ENCODE measurements at regions not wholly inside any gene's neighbourhood (a gene's known extent, or its start where the extent isn't known, plus 50 kb on each side); places are given as distances from the start of the nearest gene placed in this dataset.

DNA sequence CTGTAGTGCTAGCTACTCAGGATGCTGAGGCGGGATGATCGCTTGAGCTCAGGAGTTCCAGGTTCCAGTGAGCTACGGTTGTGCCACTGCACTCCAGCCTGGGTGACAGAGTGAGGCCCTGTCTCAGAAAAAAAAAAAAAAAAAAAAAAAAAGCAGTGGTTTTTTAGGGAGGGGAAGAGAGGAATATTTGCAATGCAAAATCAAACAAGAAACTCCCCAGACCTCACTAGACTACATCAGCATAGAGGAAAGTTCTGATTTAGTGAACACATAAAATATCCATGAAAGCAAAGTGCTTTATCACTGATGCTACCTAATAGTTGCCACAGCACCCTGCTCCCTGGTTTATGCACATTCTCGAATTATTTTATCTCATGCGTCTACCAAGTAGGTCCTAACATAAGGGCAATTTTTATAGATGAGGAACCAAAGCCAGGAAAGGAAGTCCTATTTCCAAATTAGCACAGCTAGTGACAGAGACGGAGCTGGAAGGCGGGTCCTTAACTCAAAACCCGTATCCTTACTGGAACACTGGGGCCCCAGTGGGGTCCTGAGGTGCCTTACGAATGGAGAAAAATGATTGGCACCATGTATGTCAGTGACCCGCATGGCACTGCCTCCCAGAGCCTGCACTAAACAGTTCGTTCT is 50.7 kb upstream of the GPR157 start:
- FAIRE-seq (peak; percentile 28), DNase-seq (ENCODE audit: insufficient read length, low spot score) (no peak)
- no peak for TF ChIP-seq PAX5 (IDR thresholded peaks at IDR 0.05; ENCODE audit: insufficient read depth, low read length, severe bottlenecking)
- TF ChIP-seq POLR2A (IDR thresholded peaks at IDR 0.05; ENCODE audit: low read depth, low read length), result no peak
- no peak for TF ChIP-seq TAF1 (IDR thresholded peaks at IDR 0.05; ENCODE audit: low read depth, low read length)
- TF ChIP-seq POLR2AphosphoS5 (IDR thresholded peaks at IDR 0.05; ENCODE audit: low read depth, low read length), result no peak
- TF ChIP-seq SPI1 (IDR thresholded peaks at IDR 0.05; ENCODE audit: low read depth, low read length), result no peak
- no peak for TF ChIP-seq POU2F2 (IDR thresholded peaks at IDR 0.05; ENCODE audit: low read depth, low read length)

DNA sequence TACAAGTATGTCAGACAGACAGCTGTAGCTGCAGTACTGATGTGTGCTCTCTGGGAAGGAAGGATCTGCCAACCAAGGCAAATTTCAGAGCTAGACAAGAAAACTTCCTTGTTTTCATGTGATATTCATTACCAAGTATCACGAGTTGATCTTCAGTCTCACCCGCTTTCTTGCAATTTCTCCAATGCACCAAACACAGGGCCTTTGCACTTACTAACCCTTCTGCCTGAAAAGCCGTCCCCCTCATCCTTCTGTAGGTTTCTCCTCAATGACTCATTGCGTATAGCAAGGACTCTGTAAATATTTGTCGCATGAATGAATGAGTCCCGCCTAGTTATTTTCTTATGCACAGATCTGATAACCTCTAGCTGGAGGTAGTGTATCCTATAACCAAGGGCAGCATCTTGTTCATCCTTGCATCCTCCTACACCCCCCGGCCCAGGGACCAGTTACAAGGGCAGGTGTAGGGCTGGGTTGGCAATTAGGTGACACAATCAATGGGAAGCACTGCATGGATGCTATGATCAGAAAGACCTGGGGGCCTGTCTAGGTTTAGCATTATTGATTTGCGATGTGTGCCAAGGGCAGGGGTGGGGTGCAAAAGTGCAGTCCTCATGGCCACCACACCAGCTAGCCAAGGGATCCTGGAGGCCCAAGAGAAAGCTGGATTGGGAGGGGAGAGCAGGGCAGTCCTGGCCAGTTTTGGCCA is 51.4 kb upstream of the GPR157 start:
- DNase-seq (ENCODE audit: insufficient read length, low spot score), result no peak
- TF ChIP-seq POLR2AphosphoS5 (IDR thresholded peaks at IDR 0.05; ENCODE audit: low read depth, low read length), result peak; percentile 26; the same call in 1 of the 2 replicates
- TF ChIP-seq POLR2A (IDR thresholded peaks at IDR 0.05; ENCODE audit: low read depth, low read length), result no peak
- peak; percentile 28 for FAIRE-seq

DNA sequence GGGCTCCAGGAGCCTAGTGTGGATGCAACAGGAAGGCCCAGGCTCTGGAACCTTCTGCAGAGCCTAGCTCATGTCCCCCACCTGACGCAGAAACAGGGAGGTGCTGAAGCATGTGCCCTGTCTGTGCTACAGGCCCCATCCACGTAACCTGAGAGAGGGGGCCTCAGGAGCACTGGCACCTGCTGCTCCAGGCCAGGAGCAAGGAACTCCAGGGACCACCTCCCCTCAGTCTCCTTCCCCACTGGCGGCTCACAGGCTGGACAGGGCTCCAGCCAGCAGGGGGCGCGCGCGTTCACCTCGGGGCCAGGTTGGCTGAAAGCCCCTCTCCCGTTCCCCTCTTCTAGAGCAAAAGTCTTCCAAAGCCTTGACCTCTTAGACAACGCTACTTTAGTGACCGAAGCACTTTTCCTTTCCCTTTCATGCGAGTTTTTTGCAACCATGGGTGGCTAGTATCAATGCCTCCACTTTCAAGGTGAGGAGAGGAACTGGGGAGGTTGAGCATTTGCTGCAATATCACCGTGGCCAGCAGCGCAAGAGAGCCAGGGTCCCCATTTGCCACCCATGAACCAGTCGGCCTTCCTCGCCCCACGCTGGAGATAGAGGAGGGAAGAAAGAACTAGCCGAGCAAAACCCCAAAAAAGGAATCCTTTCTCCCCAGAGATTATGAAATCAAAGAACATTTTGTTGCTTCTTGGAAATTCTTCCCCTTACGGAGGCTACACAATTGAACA is 52.4 kb upstream of the GPR157 start:
- FAIRE-seq (peak; percentile 88), DNase-seq (ENCODE audit: insufficient read length, low spot score) (peak; percentile 74)
- peak; percentile 22; the same call in 1 of the 2 replicates for TF ChIP-seq POU2F2 (IDR thresholded peaks at IDR 0.05; ENCODE audit: low read depth, low read length)
- TF ChIP-seq PAX5 (IDR thresholded peaks at IDR 0.05; ENCODE audit: insufficient read depth, low read length, severe bottlenecking), result no peak
- TF ChIP-seq SPI1 (IDR thresholded peaks at IDR 0.05; ENCODE audit: low read depth, low read length), result peak; percentile 78
- no peak for TF ChIP-seq POLR2A (IDR thresholded peaks at IDR 0.05; ENCODE audit: low read depth, low read length)
- TF ChIP-seq TAF1 (IDR thresholded peaks at IDR 0.05; ENCODE audit: low read depth, low read length), result no peak
- no peak for TF ChIP-seq POLR2AphosphoS5 (IDR thresholded peaks at IDR 0.05; ENCODE audit: low read depth, low read length)

DNA sequence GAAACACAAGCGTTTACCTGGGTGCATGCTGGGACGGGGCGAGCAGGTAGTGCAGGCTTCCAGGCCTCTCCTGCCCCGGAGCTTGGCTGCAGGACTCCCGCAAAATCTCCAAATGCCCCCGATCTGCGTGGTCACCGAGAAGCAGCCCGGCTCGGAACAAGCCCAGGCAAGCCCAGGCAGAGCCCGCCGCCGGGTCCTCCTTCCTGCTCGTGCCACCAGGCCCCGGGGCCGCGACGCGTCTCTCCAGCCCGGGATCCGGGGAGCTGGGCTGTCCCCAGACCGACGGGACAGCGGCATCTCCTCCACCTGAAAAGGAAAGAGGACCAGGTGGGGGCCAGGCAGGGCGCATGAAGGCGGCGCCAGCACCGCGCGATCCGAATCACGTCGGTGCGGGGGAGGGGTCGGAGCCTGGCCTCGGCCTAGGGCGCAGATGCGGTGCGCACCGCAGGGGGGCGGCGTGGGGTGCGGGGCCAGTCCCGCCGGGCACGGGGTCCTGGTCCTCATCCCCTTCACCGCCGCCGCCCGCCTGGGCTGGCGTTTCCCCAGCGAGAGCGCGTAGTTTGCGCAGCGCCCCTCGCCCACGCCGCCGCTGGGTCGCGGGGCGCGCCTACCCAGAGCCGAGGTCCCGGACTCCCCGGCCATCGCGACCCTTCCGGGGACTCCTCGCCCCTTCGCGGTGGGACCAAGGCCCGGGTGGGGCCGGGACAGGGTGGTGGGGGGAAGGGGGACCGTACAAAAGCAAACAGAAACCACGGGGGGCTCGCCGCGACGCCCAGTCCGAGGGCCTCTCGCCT is 52.4 kb upstream of the H6PD start:
- TF ChIP-seq PAX5 (IDR thresholded peaks at IDR 0.05; ENCODE audit: insufficient read depth, low read length, severe bottlenecking) (no peak), POU2F2 (IDR thresholded peaks at IDR 0.05; ENCODE audit: low read depth, low read length) (no peak), POLR2AphosphoS5 (IDR thresholded peaks at IDR 0.05; ENCODE audit: low read depth, low read length) (no peak; the same call in 1 of the 2 replicates), SPI1 (IDR thresholded peaks at IDR 0.05; ENCODE audit: low read depth, low read length) (no peak), POLR2A (IDR thresholded peaks at IDR 0.05; ENCODE audit: low read depth, low read length) (peak; percentile 49; the same call in 1 of the 2 replicates), TAF1 (IDR thresholded peaks at IDR 0.05; ENCODE audit: low read depth, low read length) (peak; percentile 9; the same call in 1 of the 2 replicates)
- DNase-seq (ENCODE audit: insufficient read length, low spot score), result peak; percentile 61
- FAIRE-seq, result peak; percentile 83

DNA sequence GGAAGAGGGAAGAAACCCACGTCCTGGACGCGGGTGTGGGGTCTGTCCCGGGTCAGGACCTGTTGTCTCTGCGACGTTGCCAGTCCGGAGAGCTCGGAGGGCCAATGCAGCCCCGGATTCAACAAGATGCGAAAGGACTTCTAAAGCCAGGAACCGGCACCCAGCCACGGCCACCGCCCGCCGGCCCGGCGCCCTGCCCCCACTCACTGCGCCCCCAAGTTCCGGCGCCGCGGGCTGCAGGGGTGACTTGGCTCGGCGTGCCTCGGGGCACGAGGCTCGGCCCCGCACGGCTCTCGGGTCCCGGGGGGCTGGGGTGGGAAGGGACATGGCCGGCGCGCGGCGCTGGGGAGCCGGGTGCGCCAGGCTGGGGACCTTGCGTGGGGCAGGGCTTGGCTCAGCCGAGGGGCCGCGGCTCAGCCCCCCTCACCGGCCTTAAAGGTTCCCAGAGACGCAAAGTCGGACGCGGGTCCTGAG is 51.8 kb upstream of the H6PD start:
- DNase-seq (ENCODE audit: insufficient read length, low spot score) (no peak), FAIRE-seq (peak; percentile 31)
- no peak for TF ChIP-seq POU2F2 (IDR thresholded peaks at IDR 0.05; ENCODE audit: low read depth, low read length)
- TF ChIP-seq PAX5 (IDR thresholded peaks at IDR 0.05; ENCODE audit: insufficient read depth, low read length, severe bottlenecking), result no peak

DNA sequence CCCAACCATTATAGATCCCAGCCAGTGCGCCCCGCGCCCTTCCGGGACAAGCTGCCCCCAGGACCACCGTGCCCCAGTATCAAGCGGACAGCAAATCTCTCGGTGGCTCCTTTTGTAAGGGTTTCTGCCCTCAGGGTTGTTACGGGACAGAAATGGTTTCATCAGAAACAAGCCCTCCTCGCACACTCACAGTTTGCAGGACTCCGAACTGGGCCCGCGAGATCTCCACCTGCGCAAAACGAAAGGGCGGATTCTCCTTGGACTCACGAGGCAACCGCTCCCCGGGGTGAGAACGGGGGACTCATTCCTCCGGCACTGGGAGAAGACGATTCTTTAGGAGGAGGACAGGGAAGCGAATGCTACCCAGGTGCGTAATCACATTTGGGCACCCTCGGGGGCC is 51.1 kb upstream of the H6PD start:
- DNase-seq (ENCODE audit: insufficient read length, low spot score) (no peak), FAIRE-seq (no peak)
- no peak for TF ChIP-seq TAF1 (IDR thresholded peaks at IDR 0.05; ENCODE audit: low read depth, low read length)
- no peak for TF ChIP-seq POU2F2 (IDR thresholded peaks at IDR 0.05; ENCODE audit: low read depth, low read length)
- TF ChIP-seq SPI1 (IDR thresholded peaks at IDR 0.05; ENCODE audit: low read depth, low read length), result no peak
- no peak for TF ChIP-seq POLR2AphosphoS5 (IDR thresholded peaks at IDR 0.05; ENCODE audit: low read depth, low read length)
- TF ChIP-seq PAX5 (IDR thresholded peaks at IDR 0.05; ENCODE audit: insufficient read depth, low read length, severe bottlenecking), result no peak
- no peak for TF ChIP-seq POLR2A (IDR thresholded peaks at IDR 0.05; ENCODE audit: low read depth, low read length)

DNA sequence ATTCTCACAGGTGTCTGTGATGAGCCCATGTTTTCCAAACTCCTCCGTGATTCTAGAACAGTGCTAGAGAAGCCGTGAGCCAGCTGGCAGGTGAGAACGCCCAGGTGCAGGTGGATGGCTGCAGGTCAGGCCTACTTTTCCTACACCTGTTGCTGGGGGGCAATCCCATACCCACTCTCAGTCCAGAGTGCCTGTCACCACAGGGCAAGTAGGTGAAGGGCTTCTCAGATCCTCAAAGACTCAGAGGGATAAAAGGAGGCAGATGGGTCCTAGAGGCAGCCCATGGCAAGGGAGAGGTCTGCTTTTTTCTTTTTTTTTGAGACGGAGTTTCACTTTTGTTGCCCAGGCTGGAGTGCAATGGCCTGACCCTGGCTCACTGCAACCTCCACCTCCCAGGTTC is 50.7 kb upstream of the H6PD start:
- TF ChIP-seq TAF1 (IDR thresholded peaks at IDR 0.05; ENCODE audit: low read depth, low read length), result no peak
- no peak for TF ChIP-seq POLR2A (IDR thresholded peaks at IDR 0.05; ENCODE audit: low read depth, low read length)
- no peak for TF ChIP-seq POU2F2 (IDR thresholded peaks at IDR 0.05; ENCODE audit: low read depth, low read length)
- TF ChIP-seq SPI1 (IDR thresholded peaks at IDR 0.05; ENCODE audit: low read depth, low read length), result 0 out of 2 replicates have a peak, but pooled peaks have one; percentile 10
- no peak for TF ChIP-seq POLR2AphosphoS5 (IDR thresholded peaks at IDR 0.05; ENCODE audit: low read depth, low read length)
- FAIRE-seq (no peak), DNase-seq (ENCODE audit: insufficient read length, low spot score) (no peak)

DNA sequence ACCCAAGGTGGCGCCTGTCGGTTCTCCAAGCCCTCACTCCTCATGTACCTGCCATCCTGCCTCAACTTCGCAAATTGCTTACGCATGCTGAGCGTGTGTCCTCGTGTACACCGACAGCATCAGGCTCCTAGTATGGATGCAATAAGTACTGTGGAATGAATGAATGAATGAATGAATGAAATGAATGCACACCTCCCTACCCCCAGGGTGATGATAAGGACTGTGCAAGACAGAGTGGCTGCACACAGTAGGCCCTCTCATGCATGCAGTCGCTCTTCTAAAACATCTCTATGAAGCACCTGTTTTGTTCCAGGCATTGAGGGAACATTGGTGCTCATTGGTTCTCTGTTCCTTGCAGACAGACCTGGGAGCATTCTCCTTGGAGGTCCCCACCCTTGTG is 49.8 kb upstream of the H6PD start:
- FAIRE-seq (no peak), DNase-seq (ENCODE audit: insufficient read length, low spot score) (no peak)
- no peak for TF ChIP-seq PAX5 (IDR thresholded peaks at IDR 0.05; ENCODE audit: insufficient read depth, low read length, severe bottlenecking)
- no peak for TF ChIP-seq POLR2AphosphoS5 (IDR thresholded peaks at IDR 0.05; ENCODE audit: low read depth, low read length)
- TF ChIP-seq SPI1 (IDR thresholded peaks at IDR 0.05; ENCODE audit: low read depth, low read length), result no peak
- no peak for TF ChIP-seq POLR2A (IDR thresholded peaks at IDR 0.05; ENCODE audit: low read depth, low read length)
- no peak for TF ChIP-seq TAF1 (IDR thresholded peaks at IDR 0.05; ENCODE audit: low read depth, low read length)
- no peak for TF ChIP-seq POU2F2 (IDR thresholded peaks at IDR 0.05; ENCODE audit: low read depth, low read length)
